ENCODE measurements at regions not wholly inside any gene's neighbourhood (a gene's known extent, or its start where the extent isn't known, plus 50 kb on each side); places are given as distances from the start of the nearest gene placed in this dataset.
"Not testable (repeated sequence)": the region's sequence is repeated elsewhere in the genome, so short reads cannot be mapped to it uniquely, and the experiment has no call there.

DNA sequence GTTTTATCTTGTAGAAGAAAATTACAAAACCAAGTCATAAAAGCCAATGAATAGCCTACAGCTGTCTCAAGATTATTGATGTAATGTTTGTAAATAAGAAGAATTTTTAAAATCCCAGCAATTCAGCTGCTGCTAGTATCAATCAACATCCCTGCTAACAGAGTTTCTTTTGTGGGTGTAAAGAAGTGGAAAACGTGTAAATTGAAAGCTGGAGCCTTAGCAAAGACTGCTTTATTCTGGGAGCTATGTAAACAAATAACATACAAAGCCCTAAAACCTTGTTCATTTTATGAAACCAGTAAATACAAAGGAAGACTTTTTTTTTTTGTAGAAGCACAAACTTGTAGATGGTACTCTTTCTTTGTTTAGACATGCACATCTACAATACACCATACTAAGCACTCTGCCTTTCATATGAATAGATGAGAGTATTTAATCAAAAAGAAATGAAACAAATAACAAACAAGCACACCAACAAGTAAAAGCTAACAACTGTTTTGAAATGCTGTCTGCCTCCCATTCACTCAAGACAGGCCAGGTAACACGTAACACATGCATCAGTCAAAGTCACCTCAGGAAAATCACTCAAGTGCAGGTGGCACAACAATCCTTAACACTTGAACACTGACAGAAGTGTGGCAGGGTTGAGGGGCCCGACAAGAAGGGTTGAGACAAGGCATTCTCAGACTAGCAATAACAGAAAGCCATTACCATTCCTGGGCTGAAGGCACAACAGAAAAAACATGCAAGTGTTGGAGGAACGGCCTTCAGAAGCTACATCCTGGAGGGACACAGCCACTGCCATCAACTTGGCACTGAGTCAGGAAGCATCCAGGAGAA is 1364.0 kb upstream of the SEL1L start:
- no peak for DNase-seq
- no peaks in the 10 kb centered on the region for H3K4me1 Mint-ChIP-seq (ENCODE audit: low read depth)
- H3K9me3 Mint-ChIP-seq = peaks cover 3% of the 10 kb centered on the region
- no peak overlapping the region for H3K4me3 Mint-ChIP-seq
- no peak overlapping the region for H3K27ac Mint-ChIP-seq
- CTCF ChIA-PET = no interaction called here
- intact Hi-C loops (cut with micrococcal nuclease) = no loop called here
- no peaks in the 10 kb centered on the region for H3K36me3 Mint-ChIP-seq (ENCODE audit: low read depth)
- no peaks in the 10 kb centered on the region for H3K27me3 Mint-ChIP-seq (ENCODE audit: low read depth)

DNA sequence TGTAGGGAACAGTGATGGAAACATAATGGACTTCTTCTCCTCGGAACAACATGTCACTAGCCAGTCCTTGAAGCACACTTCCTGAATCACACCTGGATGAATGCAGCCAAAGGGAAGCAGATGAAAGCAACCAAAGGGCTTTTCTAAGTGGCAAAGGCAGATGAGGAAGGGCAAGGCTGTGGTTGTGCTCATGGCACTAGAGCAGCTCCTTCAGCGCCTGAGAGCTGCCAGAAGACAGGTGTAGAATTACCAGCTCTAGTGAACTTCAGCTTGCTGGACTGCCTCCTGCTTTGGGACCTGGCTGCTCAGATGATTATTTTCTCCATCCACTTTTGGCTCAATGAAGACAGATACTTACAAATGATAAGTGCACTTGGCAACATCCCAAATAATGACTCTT is 1372.1 kb upstream of the SEL1L start:
- no peak for DNase-seq
- Mint-ChIP-seq H3K4me3 (no peak overlapping the region), H3K4me1 (ENCODE audit: low read depth) (no peaks in the 10 kb centered on the region), H3K36me3 (ENCODE audit: low read depth) (no peaks in the 10 kb centered on the region), H3K27me3 (ENCODE audit: low read depth) (no peaks in the 10 kb centered on the region), H3K27ac (no peak overlapping the region), H3K9me3 (peaks cover 6% of the 10 kb centered on the region)
- intact Hi-C loops (cut with micrococcal nuclease) = no loop called here
- CTCF ChIA-PET = interaction anchor here (0.6 kb wide), 1 partner anchor 1122 kb away, joined by 3 read pairs; no protein-coding TSS in a partner anchor

DNA sequence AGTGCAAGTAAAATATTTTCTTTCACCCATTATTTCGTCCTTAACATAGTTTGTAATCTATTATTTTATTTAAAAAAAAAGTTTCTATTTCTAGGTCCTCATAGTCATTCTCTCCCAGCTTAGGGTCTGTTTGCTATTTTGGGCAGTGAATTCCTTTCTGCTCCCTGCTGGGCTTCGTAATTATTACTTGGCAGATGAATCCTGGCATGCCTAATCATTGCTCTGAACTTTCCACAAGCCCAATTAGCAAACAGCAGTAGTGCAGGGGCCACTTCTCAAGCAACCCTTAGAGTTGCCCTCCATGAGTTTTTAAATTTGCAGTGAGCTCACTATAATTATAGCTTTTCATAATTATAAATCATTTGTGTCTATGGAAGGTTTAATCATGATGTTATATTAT is 1378.3 kb upstream of the SEL1L start:
- H3K4me1 Mint-ChIP-seq (ENCODE audit: low read depth) = no peaks in the 10 kb centered on the region
- no peaks in the 10 kb centered on the region for H3K36me3 Mint-ChIP-seq (ENCODE audit: low read depth)
- H3K27me3 Mint-ChIP-seq (ENCODE audit: low read depth) = no peaks in the 10 kb centered on the region
- H3K9me3 Mint-ChIP-seq = peaks cover 14% of the 10 kb centered on the region
- H3K4me3 Mint-ChIP-seq = no peak overlapping the region
- CTCF ChIA-PET = no interaction called here
- DNase-seq = no peak
- H3K27ac Mint-ChIP-seq = no peak overlapping the region
- intact Hi-C loops (cut with micrococcal nuclease) = no loop called here

DNA sequence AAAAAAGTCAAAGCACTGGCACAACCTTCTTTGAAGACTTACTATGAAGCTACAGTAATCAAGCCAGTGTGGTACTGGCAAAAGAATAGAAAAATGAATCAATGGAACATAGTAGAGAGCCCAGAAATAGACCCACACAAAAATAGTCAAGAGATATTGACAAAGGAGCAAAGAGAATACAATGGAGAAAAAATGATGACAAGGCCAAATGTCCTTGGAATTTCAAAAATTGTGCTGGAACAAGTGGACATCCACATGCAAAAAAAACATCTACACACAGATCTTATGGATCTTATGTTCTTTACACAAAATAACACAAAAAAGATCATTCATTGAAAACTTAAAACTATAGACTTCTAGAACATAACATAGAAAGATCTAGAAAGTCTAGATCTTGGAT is 1379.7 kb upstream of the SEL1L start:
- H3K27ac Mint-ChIP-seq = no peak overlapping the region
- intact Hi-C loops (cut with micrococcal nuclease) = no loop called here
- H3K27me3 Mint-ChIP-seq (ENCODE audit: low read depth) = no peaks in the 10 kb centered on the region
- CTCF ChIA-PET = no interaction called here
- no peak overlapping the region for H3K4me3 Mint-ChIP-seq
- no peak for DNase-seq
- H3K9me3 Mint-ChIP-seq = peaks cover 13% of the 10 kb centered on the region
- no peaks in the 10 kb centered on the region for H3K4me1 Mint-ChIP-seq (ENCODE audit: low read depth)
- H3K36me3 Mint-ChIP-seq (ENCODE audit: low read depth) = no peaks in the 10 kb centered on the region

DNA sequence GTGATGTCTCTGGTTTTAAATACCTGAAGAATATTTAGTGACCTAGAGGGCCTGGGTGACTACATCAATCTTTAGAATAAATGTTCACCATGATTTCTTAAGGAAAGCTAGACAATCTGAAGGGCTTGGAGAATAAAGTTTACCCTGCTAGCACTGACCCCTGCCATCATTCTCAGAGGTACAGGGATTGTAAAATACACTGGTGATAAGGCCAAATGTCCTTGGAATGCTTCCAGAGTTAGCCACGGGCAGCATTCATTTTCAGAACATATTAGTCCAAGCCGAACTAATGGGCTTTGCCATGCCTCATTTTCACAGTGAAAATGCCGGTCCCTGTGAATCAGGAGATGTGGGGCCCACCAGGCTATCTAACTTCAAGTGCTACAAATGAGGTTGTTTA is 1381.7 kb upstream of the SEL1L start:
- CTCF ChIA-PET = no interaction called here
- Mint-ChIP-seq H3K9me3 (peaks cover 18% of the 10 kb centered on the region), H3K4me3 (no peak overlapping the region), H3K4me1 (ENCODE audit: low read depth) (no peaks in the 10 kb centered on the region), H3K36me3 (ENCODE audit: low read depth) (no peaks in the 10 kb centered on the region), H3K27ac (no peak overlapping the region), H3K27me3 (ENCODE audit: low read depth) (no peaks in the 10 kb centered on the region)
- intact Hi-C loops (cut with micrococcal nuclease) = no loop called here
- no peak for DNase-seq

DNA sequence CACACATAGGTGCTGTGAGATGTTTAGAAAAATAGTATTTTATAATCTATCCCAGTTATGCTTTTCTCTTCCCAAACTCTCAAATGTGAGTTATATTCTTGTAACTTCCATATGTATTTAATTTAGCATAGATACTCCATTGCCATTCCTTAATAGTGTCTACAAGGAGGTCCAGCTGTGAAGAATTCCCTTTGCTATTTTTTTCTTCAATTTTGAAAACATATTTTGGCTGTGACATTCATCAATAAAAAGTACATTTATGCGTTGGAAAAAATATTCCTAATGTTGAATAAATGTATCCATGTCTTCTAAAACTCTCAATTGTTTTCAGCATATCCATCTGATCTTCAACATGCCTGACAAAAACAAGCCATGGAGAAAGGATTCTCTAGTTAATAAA is 1402.0 kb upstream of the SEL1L start:
- Mint-ChIP-seq H3K27me3 (ENCODE audit: low read depth) (no peaks in the 10 kb centered on the region), H3K27ac (no peak overlapping the region), H3K4me3 (no peak overlapping the region), H3K36me3 (ENCODE audit: low read depth) (no peaks in the 10 kb centered on the region), H3K9me3 (no peaks in the 10 kb centered on the region), H3K4me1 (ENCODE audit: low read depth) (no peaks in the 10 kb centered on the region)
- no peak for DNase-seq
- intact Hi-C loops (cut with micrococcal nuclease) = no loop called here
- CTCF ChIA-PET = no interaction called here

DNA sequence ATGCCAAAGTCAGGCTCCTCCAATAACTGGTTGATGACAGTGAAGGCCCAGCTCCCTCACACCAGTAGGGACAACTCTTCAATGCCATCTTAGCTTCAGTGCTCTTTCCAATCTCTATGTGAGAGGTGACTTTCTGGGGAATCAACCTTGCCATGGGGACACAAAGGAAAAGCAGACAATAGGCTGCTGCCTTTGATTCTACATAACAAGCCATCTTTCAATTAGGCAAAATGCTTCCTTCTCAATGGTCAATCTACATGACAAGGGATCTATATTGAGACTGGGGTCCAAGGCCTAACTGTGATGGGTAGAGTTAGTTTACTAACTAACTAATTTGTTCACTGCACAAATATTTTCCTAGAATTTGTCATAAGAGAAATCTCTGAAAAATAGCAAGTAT is 1417.5 kb upstream of the SEL1L start:
- DNase-seq = no peak
- no peaks in the 10 kb centered on the region for H3K4me1 Mint-ChIP-seq (ENCODE audit: low read depth)
- no peak overlapping the region for H3K27ac Mint-ChIP-seq
- intact Hi-C loops (cut with micrococcal nuclease) = no loop called here
- CTCF ChIA-PET = no interaction called here
- H3K27me3 Mint-ChIP-seq (ENCODE audit: low read depth) = no peaks in the 10 kb centered on the region
- no peaks in the 10 kb centered on the region for H3K36me3 Mint-ChIP-seq (ENCODE audit: low read depth)
- peaks cover 14% of the 10 kb centered on the region for H3K9me3 Mint-ChIP-seq
- no peak overlapping the region for H3K4me3 Mint-ChIP-seq

DNA sequence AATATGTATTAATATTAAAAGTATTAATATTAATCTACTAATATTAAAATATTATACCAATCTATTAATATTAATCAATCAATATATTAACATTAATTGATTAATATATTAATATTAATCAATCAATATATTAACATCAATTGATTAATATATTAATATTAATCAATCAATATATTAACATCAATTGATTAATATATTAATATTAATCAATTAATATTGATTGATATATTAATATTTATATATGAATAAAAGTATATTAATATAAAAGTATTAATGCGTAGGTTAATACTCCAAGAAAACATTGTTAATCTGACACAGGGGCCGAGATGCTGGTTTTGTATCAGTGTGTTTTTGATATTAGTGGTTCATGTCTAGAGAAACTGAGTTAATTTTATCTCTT is 1430.1 kb upstream of the SEL1L start:
- no peaks in the 10 kb centered on the region for H3K36me3 Mint-ChIP-seq (ENCODE audit: low read depth)
- H3K27me3 Mint-ChIP-seq (ENCODE audit: low read depth) = no peaks in the 10 kb centered on the region
- no peak for DNase-seq
- no peaks in the 10 kb centered on the region for H3K4me1 Mint-ChIP-seq (ENCODE audit: low read depth)
- intact Hi-C loops (cut with micrococcal nuclease) = no loop called here
- H3K27ac Mint-ChIP-seq = no peak overlapping the region
- H3K4me3 Mint-ChIP-seq = no peak overlapping the region
- CTCF ChIA-PET = no interaction called here
- H3K9me3 Mint-ChIP-seq = peaks cover 12% of the 10 kb centered on the region

DNA sequence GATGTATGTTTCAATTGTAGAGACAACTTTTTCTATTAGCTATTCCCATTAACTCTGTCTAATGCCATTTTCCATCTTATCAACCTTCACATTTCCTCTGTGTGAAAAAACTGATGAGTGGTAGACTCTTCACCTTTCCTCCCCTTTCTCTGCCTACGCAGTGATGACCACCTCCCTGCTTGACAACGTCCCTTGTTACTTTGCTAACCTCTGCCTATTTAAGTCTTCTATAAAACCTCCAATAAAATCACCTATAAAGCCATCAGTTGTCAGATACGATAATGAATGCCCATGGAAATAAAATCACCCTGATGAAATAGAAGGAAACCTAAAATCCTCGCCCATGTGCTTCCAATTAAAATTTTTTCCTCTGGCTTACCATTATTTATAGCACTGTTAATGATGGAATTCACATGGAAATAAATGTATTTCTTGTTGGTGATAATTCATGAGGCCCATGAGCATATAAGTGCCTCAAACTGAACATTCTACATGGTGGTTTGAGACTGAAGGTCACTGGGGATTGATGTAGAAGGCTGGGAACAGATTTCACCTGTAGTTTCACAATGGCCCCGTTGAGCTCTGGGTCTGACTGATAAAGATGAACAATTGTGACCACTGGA is 1454.0 kb upstream of the SEL1L start:
- Mint-ChIP-seq H3K27me3 (ENCODE audit: low read depth) (no peaks in the 10 kb centered on the region), H3K9me3 (peaks cover 5% of the 10 kb centered on the region), H3K27ac (no peak overlapping the region), H3K36me3 (ENCODE audit: low read depth) (no peaks in the 10 kb centered on the region), H3K4me1 (ENCODE audit: low read depth) (no peaks in the 10 kb centered on the region), H3K4me3 (no peak overlapping the region)
- CTCF ChIA-PET = no interaction called here
- DNase-seq = no peak
- intact Hi-C loops (cut with micrococcal nuclease) = no loop called here

DNA sequence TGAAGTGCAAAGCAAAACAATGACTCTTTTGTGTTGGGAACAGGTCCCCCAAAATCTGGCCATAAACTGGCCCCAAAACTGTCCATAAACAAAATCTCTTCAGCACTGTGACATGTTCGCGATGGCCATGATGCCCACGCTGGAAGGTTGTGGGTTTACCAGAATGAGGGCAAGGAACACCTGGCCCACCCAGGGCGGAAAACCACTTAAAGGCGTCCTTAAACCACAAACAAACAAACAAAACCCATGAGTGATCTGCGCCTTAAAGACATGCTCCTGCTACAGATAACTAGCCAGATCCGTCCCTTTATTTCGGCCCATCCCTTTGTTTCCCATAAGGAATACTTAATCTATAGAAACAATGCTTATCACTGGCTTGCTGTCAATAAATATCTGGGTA is 1460.9 kb upstream of the SEL1L start:
- H3K27me3 Mint-ChIP-seq (ENCODE audit: low read depth); intact Hi-C loops (cut with micrococcal nuclease); DNase-seq; H3K4me3 Mint-ChIP-seq; H3K4me1 Mint-ChIP-seq (ENCODE audit: low read depth); H3K9me3 Mint-ChIP-seq; H3K36me3 Mint-ChIP-seq (ENCODE audit: low read depth); CTCF ChIA-PET; H3K27ac Mint-ChIP-seq: not testable (repeated sequence)

DNA sequence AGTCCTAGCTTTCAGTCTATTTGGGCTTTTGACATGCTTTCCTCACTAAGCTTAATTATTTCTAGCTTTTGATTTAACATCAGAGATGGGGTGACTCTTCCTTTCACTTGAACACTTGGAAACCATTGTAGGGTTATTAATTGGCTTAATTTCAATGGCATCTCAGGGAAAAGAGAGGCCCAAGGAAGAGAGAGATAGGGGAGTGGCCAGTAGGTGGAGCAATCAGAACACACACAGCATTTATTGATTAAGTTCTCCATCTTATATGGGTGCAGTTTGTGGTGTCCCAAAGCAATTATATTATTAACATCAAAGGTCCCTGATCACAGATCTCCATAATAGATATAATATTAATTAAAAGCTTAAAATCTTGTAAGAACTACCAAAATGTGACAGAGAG is 1466.1 kb upstream of the SEL1L start:
- H3K36me3 Mint-ChIP-seq (ENCODE audit: low read depth) = no peaks in the 10 kb centered on the region
- H3K9me3 Mint-ChIP-seq = peaks cover 2% of the 10 kb centered on the region
- H3K27me3 Mint-ChIP-seq (ENCODE audit: low read depth) = no peaks in the 10 kb centered on the region
- H3K27ac Mint-ChIP-seq = no peak overlapping the region
- H3K4me3 Mint-ChIP-seq = no peak overlapping the region
- intact Hi-C loops (cut with micrococcal nuclease) = no loop called here
- H3K4me1 Mint-ChIP-seq (ENCODE audit: low read depth) = no peaks in the 10 kb centered on the region
- no peak for DNase-seq
- CTCF ChIA-PET = no interaction called here

DNA sequence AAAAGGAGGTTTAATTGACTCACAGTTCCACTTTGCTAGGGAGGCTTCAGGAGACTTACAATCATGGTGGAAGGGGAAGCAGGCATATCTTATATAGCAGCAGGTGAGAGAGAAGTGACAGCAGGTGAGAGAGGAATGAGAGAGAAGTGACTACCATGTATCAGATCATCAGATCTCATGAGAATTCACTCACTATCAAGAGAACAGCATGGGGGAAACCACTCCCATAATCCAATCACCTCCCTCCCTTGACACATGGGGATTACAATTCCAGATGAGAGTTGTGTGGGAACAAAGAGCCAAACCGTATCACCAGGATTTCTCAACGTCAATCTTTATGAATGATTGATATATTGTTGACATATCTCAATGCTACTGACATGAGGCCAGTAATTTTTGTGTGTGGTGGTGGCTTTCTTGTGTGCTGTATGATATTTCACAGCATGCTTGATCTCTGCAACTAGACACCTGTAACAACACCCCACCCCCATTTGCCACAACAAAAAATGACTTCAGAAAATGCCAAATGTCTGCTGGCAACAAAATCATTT is 1470.9 kb upstream of the SEL1L start:
- Mint-ChIP-seq H3K4me3 (no peak overlapping the region), H3K27me3 (ENCODE audit: low read depth) (no peaks in the 10 kb centered on the region), H3K36me3 (ENCODE audit: low read depth) (no peaks in the 10 kb centered on the region), H3K9me3 (peaks cover 20% of the 10 kb centered on the region), H3K27ac (no peak overlapping the region), H3K4me1 (ENCODE audit: low read depth) (no peaks in the 10 kb centered on the region)
- intact Hi-C loops (cut with micrococcal nuclease) = no loop called here
- no peak for DNase-seq
- CTCF ChIA-PET = interaction anchor here (0.5 kb wide), 1 partner anchor 507 kb away, joined by 3 read pairs; no protein-coding TSS in a partner anchor

DNA sequence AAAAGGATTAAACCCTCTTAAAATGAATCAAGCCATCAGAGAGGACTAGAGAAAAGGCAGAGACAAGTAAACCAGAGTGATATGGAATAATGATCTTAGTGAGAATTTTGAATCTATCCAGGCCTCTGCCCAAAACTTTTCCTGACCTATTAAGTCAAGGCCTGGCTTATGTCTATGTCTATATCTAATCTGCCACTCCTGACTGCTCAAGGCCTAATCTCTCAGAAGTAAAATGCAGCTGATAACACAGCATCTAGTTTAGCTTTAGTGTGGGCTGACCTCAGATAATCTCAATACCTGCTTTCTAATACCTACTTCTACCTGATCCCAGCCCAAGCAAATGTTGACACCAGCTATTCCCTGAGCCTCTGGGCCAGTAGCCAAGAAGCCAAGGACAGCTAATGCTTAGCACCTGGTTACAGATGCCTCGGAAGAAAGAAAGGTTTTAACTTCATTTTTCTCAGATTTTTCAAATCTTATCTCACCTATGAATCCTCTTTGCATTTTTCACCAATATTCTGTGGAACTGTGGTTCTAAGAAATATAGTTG is 1472.5 kb upstream of the SEL1L start:
- H3K4me1 Mint-ChIP-seq (ENCODE audit: low read depth) = no peaks in the 10 kb centered on the region
- H3K9me3 Mint-ChIP-seq = peaks cover 23% of the 10 kb centered on the region
- intact Hi-C loops (cut with micrococcal nuclease) = no loop called here
- H3K4me3 Mint-ChIP-seq = no peak overlapping the region
- DNase-seq = no peak
- H3K27ac Mint-ChIP-seq = no peak overlapping the region
- no peaks in the 10 kb centered on the region for H3K27me3 Mint-ChIP-seq (ENCODE audit: low read depth)
- H3K36me3 Mint-ChIP-seq (ENCODE audit: low read depth) = no peaks in the 10 kb centered on the region
- CTCF ChIA-PET = no interaction called here

All from activated naive CD4-positive, alpha-beta T cell treated with anti-CD3 and anti-CD28 coated beads for 36 hours (primary cell).